Activated CD4-positive, alpha-beta T cell treated with anti-CD3 and anti-CD28 coated beads, Interleukin-2, amount 10 ng/mL, durations not matched to agents 24 days and 14 days (primary cell): ENCODE measurements at regions not wholly inside any gene's neighbourhood (a gene's known extent, or its start where the extent isn't known, plus 50 kb on each side); places are given as distances from the start of the nearest gene placed in this dataset.

Experiments used
- DNase-seq: peaks from one replicate; pipeline ENCODE4 v3.0.0; 2022
- H3K27ac Mint-ChIP-seq: one replicate; pipeline ENCODE4 v1.8.0; 2022; ENCODE audit warnings: mild to moderate bottlenecking, mixed read lengths
- H3K27me3 Mint-ChIP-seq: one replicate; pipeline ENCODE4 v1.8.0; 2022; ENCODE audit warnings: mixed read lengths
- H3K36me3 Mint-ChIP-seq: one replicate; pipeline ENCODE4 v1.8.0; 2022; ENCODE audit warnings: low read depth, mild to moderate bottlenecking, mixed read lengths
- H3K4me1 Mint-ChIP-seq: one replicate; pipeline ENCODE4 v1.8.0; 2021; ENCODE audit warnings: mixed read lengths
- H3K4me3 Mint-ChIP-seq: one replicate; pipeline ENCODE4 v1.8.0; 2022; ENCODE audit warnings: mild to moderate bottlenecking, moderate library complexity, mixed read lengths
- H3K9me3 Mint-ChIP-seq: one replicate; pipeline ENCODE4 v1.8.0; 2021; ENCODE audit warnings: mixed read lengths
- intact Hi-C: fragments of 100-400 bp; cut with micrococcal nuclease; formaldehyde crosslinking; loops from one replicate; pipeline ENCODE4 v1.15.1; 2023

DNA sequence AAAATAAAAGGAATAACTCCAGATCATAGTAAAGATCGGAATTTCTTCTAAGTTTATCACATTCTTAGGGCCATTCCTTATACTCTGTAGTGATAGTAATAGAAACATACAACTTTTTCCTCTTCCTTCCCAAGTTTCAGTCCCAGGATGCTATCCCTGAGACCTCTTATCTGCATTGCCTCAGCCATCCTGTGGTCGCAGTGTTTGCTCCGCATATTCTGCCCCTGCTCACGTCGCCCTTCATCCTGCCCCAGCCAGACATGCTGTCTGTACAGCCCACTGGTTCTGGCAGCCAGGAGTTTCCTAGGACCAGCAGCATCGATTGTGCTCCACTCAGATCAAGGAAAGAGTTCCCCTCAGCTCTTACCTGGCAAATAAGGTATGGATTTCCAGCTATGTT is 132.7 kb upstream of the ERCC6L2 start:
- no peak overlapping the region for H3K4me3 Mint-ChIP-seq
- no peak for DNase-seq
- no peaks in the 10 kb centered on the region for H3K36me3 Mint-ChIP-seq
- intact Hi-C loops, result no loop called here
- peaks cover 8% of the 10 kb centered on the region for H3K9me3 Mint-ChIP-seq
- H3K27me3 Mint-ChIP-seq, result peaks cover 46% of the 10 kb centered on the region
- no peak overlapping the region for H3K27ac Mint-ChIP-seq
- H3K4me1 Mint-ChIP-seq, result peaks cover 2% of the 10 kb centered on the region

DNA sequence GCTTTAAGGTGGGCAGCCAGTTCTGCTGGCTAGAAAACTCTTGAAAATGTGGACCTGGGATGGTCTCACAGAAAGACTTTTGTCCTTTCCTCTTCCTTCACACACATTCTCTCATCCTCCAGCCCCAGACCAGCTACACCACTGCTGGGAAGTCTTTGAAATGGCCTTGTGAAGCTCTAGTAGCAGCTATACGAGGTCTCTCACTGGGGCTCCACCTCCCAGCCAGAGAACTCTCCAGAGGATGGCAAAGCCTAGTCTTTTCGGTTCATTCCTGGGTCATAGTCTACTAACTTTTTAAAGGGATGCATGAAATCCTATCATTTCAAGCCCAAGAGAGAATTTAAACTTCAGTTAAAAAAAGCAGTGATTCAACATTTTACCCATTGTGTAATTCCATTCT is 133.9 kb upstream of the ERCC6L2 start:
- Mint-ChIP-seq H3K27ac (no peak overlapping the region), H3K4me3 (no peak overlapping the region), H3K4me1 (peaks cover 2% of the 10 kb centered on the region), H3K27me3 (peaks cover 44% of the 10 kb centered on the region), H3K36me3 (no peaks in the 10 kb centered on the region), H3K9me3 (peaks cover 8% of the 10 kb centered on the region)
- DNase-seq, result no peak
- intact Hi-C loops, result no loop called here

GRCh38 chr9:95740217-95741004 is 135.1 kb upstream of the ERCC6L2 start:
- H3K36me3 Mint-ChIP-seq, result no peaks in the 10 kb centered on the region
- H3K4me3 Mint-ChIP-seq, result no peak overlapping the region
- DNase-seq, result no peak
- H3K9me3 Mint-ChIP-seq, result peaks cover 3% of the 10 kb centered on the region
- peaks cover 45% of the 10 kb centered on the region for H3K27me3 Mint-ChIP-seq
- peaks cover 6% of the 10 kb centered on the region for H3K4me1 Mint-ChIP-seq
- intact Hi-C loops, result no loop called here
- no peak overlapping the region for H3K27ac Mint-ChIP-seq

DNA sequence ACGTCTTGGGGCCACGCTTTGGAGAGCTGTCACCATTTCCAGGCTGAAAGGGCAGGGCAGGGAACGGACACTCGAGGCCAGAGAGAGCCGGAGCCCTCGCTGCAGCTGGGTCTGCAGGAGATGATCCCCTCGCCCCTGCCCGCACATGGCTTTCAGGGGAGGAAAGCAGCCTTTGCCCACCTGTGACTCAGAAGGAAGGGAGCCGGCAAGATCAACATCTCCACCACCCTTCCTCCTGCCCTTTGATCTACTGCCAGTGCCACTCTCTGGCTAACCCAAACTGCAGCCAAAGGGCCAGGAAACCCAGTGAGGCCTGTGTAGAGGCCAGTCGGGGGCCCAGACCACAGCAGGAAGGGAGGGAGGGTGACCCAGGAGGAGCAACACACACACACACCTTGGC is 137.1 kb upstream of the ERCC6L2 start:
- DNase-seq, result no peak
- Mint-ChIP-seq H3K4me1 (peaks cover 7% of the 10 kb centered on the region), H3K27ac (no peak overlapping the region), H3K4me3 (no peak overlapping the region), H3K9me3 (peaks cover 3% of the 10 kb centered on the region), H3K27me3 (peaks cover 47% of the 10 kb centered on the region), H3K36me3 (no peaks in the 10 kb centered on the region)
- intact Hi-C loops, result no loop called here

GRCh38 chr9:95736891-95737522 is 138.5 kb upstream of the ERCC6L2 start:
- no peak overlapping the region for H3K27ac Mint-ChIP-seq
- intact Hi-C loops, result no loop called here
- no peak for DNase-seq
- H3K9me3 Mint-ChIP-seq, result peaks cover 3% of the 10 kb centered on the region
- no peak overlapping the region for H3K4me3 Mint-ChIP-seq
- H3K27me3 Mint-ChIP-seq, result peaks cover 48% of the 10 kb centered on the region
- H3K4me1 Mint-ChIP-seq, result peaks cover 7% of the 10 kb centered on the region
- no peaks in the 10 kb centered on the region for H3K36me3 Mint-ChIP-seq

DNA sequence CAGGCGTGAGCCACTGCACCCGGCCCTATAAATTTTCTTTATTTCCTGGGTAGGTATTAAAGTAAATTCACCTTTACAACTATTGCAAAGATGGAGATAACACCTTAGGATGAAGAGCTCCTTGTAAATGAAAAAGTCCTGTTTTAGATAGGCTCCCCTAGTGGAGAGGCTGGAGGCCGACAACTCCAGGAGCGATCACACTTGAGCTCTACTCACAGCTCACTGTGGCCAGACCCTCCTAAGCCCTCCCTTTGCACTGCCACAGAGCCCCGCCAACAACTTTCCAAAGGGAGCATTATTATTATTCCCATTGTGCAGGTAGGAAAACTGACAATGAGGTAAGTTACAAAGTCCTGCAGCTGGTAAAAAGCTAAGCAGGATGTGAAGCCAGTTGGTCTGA is 139.1 kb upstream of the ERCC6L2 start:
- Mint-ChIP-seq H3K27ac (no peak overlapping the region), H3K4me3 (no peak overlapping the region), H3K27me3 (peaks cover 45% of the 10 kb centered on the region), H3K4me1 (peaks cover 7% of the 10 kb centered on the region), H3K9me3 (peaks cover 3% of the 10 kb centered on the region), H3K36me3 (no peaks in the 10 kb centered on the region)
- intact Hi-C loops, result no loop called here
- DNase-seq, result no peak

DNA sequence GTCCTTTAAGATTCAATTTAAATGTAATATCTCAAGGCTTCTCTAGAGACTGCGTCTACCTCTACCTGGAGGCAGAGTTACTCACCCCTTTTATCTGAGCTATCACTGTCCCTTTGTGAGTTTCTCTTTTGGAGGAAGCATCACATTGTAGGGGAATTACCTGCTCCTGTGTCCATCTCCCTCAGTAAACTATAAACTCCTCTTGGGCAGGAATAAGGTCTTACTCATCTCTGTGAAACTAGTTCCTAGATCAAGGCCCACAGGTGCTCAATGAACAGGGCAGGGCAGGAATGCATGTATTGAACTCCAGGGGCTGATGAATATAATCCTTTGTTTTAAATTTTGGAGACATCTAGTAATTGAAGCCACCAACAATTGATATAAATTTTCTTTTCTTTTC is 139.8 kb upstream of the ERCC6L2 start:
- intact Hi-C loops, result no loop called here
- Mint-ChIP-seq H3K4me1 (peaks cover 5% of the 10 kb centered on the region), H3K4me3 (no peak overlapping the region), H3K36me3 (no peaks in the 10 kb centered on the region), H3K9me3 (peaks cover 6% of the 10 kb centered on the region), H3K27ac (no peak overlapping the region), H3K27me3 (peaks cover 43% of the 10 kb centered on the region)
- no peak for DNase-seq

DNA sequence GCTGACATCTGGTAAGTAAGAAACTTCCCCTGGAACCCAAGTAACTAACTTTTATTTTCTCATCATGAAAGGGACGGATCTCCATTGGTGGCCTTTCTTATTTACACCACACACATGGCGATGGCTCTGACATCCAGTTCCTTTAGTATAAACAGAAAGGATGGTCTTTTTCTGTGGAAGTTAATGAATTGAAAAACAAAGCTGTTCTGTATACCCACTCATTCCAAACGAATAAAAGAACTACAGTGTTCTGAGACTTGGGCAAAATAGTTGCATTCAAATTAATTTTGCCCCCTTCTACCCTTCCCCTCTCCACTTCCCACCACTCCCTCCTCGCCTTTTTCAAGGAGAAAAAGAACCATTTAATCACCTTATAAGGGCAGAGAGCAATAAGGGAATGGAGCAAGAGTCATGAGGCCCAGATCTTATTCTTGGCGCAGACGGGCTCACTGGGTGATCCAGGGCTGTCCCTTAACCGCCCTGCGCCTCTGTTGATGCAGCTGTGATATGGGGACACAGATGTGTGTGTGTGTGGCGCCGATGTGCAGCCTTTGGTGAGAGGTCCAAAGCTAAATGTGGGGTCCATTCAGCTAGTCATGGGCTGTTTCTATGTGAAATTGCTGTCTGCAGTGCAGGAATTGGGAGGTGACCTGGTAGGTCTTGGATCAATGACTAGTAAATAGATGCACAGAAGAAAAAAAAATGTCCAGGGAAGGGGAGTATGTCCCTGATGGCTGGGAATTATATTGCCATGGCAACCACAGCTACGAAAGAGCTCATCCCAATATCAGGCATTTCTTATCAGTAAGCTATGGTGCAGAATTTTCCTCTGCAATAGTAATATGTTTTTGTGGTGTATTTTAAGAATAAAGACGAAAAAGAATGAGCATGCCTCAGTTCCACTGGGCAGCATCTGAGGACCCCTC is 141.5 kb upstream of the ERCC6L2 start:
- H3K4me1 Mint-ChIP-seq, result peaks cover 5% of the 10 kb centered on the region
- peaks cover 38% of the 10 kb centered on the region for H3K27me3 Mint-ChIP-seq
- peaks cover 2% of the 10 kb centered on the region for H3K36me3 Mint-ChIP-seq
- intact Hi-C loops, result no loop called here
- H3K4me3 Mint-ChIP-seq, result no peak overlapping the region
- DNase-seq, result no peak
- H3K9me3 Mint-ChIP-seq, result peaks cover 3% of the 10 kb centered on the region
- H3K27ac Mint-ChIP-seq, result no peak overlapping the region

DNA sequence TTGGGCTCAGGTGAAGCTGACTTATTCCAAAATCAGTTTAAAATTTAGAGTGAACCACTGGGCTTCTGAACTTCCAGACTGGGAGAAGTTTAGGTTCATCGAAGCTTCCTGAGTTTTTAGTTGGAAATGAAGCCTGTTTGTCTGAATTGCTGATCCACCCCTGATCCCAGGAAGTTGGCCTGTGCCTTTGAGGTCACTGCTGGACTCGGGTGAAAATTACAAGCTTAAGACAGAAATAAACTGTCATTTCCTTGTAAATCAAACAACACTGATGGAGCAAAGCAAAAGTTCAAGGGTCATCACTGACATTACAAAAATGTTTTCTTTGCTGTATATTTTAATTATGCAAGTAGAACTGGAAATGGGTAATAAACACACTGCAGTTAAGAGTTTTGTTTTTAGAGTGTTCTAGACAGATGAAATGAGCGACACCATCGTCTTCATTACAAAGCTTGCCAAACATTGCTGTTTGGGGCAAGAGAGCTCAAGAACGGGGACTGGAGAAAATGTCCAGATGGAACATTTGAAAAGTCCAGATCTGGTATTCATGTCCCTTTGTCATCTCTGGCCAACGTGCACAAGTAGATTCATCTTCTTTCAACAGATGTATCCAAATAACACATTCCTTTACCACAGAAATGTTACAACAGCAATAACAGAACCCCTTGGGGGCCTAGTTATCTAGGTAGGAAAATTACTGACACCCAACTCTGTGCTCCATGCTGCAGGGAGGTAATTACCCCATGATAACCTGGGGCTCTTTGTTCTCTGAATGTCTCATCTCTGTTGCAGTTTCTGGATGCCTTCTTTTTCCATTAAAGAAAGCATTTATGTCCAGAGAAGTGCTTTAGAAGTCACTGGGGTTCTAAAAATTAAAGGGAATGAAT is 142.4 kb upstream of the ERCC6L2 start:
- no peak for DNase-seq
- Mint-ChIP-seq H3K27ac (no peak overlapping the region), H3K4me1 (peaks cover 5% of the 10 kb centered on the region), H3K4me3 (no peak overlapping the region), H3K36me3 (peaks cover 2% of the 10 kb centered on the region), H3K27me3 (peaks cover 35% of the 10 kb centered on the region), H3K9me3 (peaks cover 3% of the 10 kb centered on the region)
- intact Hi-C loops, result no loop called here

DNA sequence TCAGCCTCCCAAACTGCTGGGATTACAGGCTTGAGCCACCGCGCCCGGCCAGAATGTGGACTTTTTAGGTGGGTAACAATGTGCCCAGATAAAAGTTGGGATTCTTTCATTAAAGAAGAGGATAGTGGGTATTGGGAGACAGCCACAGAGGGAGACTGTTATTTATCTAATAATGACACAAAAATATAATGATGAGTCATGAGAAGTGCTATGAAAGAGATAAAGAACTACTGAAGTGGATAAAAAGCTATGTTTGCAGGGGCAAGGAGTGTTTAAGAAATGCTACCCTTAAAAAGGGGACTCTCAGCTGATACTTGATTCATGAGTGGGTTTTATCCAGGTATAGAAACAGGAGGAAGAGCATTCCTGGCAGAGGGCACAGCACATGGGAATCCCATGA is 143.6 kb upstream of the ERCC6L2 start:
- intact Hi-C loops, result no loop called here
- H3K27me3 Mint-ChIP-seq, result peaks cover 33% of the 10 kb centered on the region

DNA sequence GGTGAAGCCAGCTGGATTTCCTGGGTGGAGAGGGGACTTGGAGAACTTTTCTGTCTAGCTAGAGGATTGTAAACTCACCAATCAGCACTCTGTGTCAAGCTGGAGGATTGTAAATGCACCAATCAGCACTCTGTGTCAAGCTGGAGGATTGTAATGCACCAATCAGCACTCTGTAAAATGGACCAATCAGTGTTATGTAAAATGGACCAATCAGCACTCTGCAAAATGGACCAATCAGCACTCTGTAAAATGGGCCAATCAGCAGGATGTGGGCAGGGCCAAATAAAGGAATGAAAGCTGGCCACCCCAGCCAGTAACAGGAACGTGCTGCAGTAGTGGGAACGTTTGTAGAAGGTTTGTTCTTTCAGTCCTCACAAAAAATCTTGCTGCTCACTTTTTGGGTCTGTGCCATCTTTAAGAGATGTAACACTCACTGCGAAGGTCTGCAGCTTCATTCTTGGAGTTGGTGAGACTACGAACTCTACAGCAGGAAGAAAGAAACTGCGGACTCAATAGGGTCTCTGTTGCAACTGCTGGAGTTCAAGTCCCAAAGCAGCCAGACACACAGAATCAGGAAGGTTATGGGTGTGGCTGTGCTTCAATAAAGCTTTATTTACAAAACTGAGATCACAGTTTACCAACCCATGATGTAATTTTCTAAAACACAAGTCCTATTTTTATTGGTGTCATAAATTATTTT is 145.7 kb upstream of the ERCC6L2 start:
- Mint-ChIP-seq H3K9me3 (peaks cover 11% of the 10 kb centered on the region), H3K27me3 (peaks cover 23% of the 10 kb centered on the region), H3K4me1 (peaks cover 15% of the 10 kb centered on the region), H3K36me3 (peaks cover 5% of the 10 kb centered on the region), H3K4me3 (no peak overlapping the region), H3K27ac (no peak overlapping the region)
- intact Hi-C loops, result loop anchor here (10.0 kb wide), 1 partner anchor 425 kb away; no protein-coding TSS in a partner anchor
- no peak for DNase-seq

More for the DNA sequence above, 143.6 kb upstream of the ERCC6L2 start:
- Mint-ChIP-seq H3K36me3 (peaks cover 2% of the 10 kb centered on the region), H3K4me1 (peaks cover 6% of the 10 kb centered on the region), H3K4me3 (no peak overlapping the region), H3K9me3 (peaks cover 3% of the 10 kb centered on the region), H3K27ac (no peak overlapping the region)
- no peak for DNase-seq

- Mint-ChIP-seq H3K4me1 (peaks cover 22% of the 10 kb centered on the region), H3K36me3 (peaks cover 6% of the 10 kb centered on the region), H3K27ac (no peak overlapping the region), H3K27me3 (peaks cover 20% of the 10 kb centered on the region), H3K9me3 (peaks cover 11% of the 10 kb centered on the region), H3K4me3 (no peak overlapping the region)
- DNase-seq, result no peak
- intact Hi-C loops, result loop anchor here (10.0 kb wide), 1 partner anchor 426 kb away; no protein-coding TSS in a partner anchor
These were observed 146.4 kb upstream of the ERCC6L2 start for GRCh38 chr9:95729046-95729445.
